H1 (cell line): ENCODE measurements at regions not wholly inside any gene's neighbourhood (a gene's known extent, or its start where the extent isn't known, plus 50 kb on each side); places are given as distances from the start of the nearest gene placed in this dataset.

Experiments
- ATF2 ChIP-seq: IDR thresholded peaks from 2 replicates; pipeline ENCODE4 v1.6.1; 2012; ENCODE audit warnings: low read length, inconsistent platforms
- CHD1 ChIP-seq: IDR thresholded peaks from 2 replicates; pipeline ENCODE4 v1.6.1; 2012; ENCODE audit warnings: low read depth, low read length, improper control_type of control experiment
- CTCF ChIP-seq, 3 experiments: IDR thresholded peaks; 1 replicate in 2 of 3; 2 replicates in 1 of 3; pipeline versions ENCODE4 v1.5.1 to v1.6.1; 2011; ENCODE audit warnings: low read length in 3 of 3, mild to moderate bottlenecking in 3 of 3, inconsistent platforms in 2 of 3, low read depth in 1 of 3, moderate library complexity in 1 of 3; ENCODE audit not compliant: insufficient read depth in 1 of 3; ENCODE audit errors: control extremely low read depth in 1 of 3
- EP300 ChIP-seq, 2 experiments: IDR thresholded peaks; 1 replicate in 1 of 2; 2 replicates in 1 of 2; pipeline ENCODE4 v1.6.1; 2011 to 2012; ENCODE audit warnings: low read depth in 2 of 2, low read length in 2 of 2, mild to moderate bottlenecking in 2 of 2, borderline replicate concordance in 1 of 2, inconsistent platforms in 1 of 2, moderate library complexity in 1 of 2
- EZH2 ChIP-seq: fragments of 200-600 bp; sonication (generic); IDR thresholded peaks from 2 replicates; pipeline ENCODE4 v1.7.1; 2012; ENCODE audit warnings: low read depth, mild to moderate bottlenecking, moderate library complexity, low read length, inconsistent platforms; ENCODE audit not compliant: severe bottlenecking
- MAX ChIP-seq: IDR thresholded peaks from 2 replicates; pipeline ENCODE4 v1.6.1; 2012; ENCODE audit warnings: inconsistent platforms
- POLR2A ChIP-seq, 2 experiments: IDR thresholded peaks; 1 replicate in 1 of 2; 2 replicates in 1 of 2; pipeline ENCODE4 v1.6.1; 2011; ENCODE audit warnings: low read depth in 2 of 2, low read length in 2 of 2, mild to moderate bottlenecking in 2 of 2; ENCODE audit errors: control extremely low read depth in 1 of 2
- SRF ChIP-seq: IDR thresholded peaks from 2 replicates; pipeline ENCODE4 v1.6.1; 2011; ENCODE audit warnings: mild to moderate bottlenecking, low read depth, low read length, moderate library complexity
- TAF1 ChIP-seq: IDR thresholded peaks from 2 replicates; pipeline ENCODE4 v1.6.1; 2011; ENCODE audit warnings: mild to moderate bottlenecking, low read depth, low read length

- TF ChIP-seq CTCF (IDR thresholded peaks at IDR 0.05; ENCODE audit: control extremely low read depth in 1 of 3, insufficient read depth in 1 of 3, low read depth in 1 of 3, low read length in 3 of 3) = no peak
- TF ChIP-seq MAX = no peak
- TF ChIP-seq POLR2A (IDR thresholded peaks at IDR 0.05; ENCODE audit: control extremely low read depth in 1 of 2, low read depth in 2 of 2, low read length in 2 of 2) = no peak
- no peak for TF ChIP-seq ATF2
- no peak for TF ChIP-seq EZH2
- TF ChIP-seq CHD1 = no peak
- no peak for TF ChIP-seq EP300 (IDR thresholded peaks at IDR 0.05; ENCODE audit: borderline replicate concordance in 1 of 2, low read depth in 2 of 2, low read length in 2 of 2)
- TF ChIP-seq TAF1 = no peak
- TF ChIP-seq SRF = no peak
Measured at GRCh38 chr7:33711231-33712019, 193.9 kb upstream of the BMPER start.
